ENCODE measurements at regions not wholly inside any gene's neighbourhood (a gene's known extent, or its start where the extent isn't known, plus 50 kb on each side); places are given as distances from the start of the nearest gene placed in this dataset.
A peak's percentile ranks its signal among the peaks of the same experiment; 100 is the strongest.

DNA sequence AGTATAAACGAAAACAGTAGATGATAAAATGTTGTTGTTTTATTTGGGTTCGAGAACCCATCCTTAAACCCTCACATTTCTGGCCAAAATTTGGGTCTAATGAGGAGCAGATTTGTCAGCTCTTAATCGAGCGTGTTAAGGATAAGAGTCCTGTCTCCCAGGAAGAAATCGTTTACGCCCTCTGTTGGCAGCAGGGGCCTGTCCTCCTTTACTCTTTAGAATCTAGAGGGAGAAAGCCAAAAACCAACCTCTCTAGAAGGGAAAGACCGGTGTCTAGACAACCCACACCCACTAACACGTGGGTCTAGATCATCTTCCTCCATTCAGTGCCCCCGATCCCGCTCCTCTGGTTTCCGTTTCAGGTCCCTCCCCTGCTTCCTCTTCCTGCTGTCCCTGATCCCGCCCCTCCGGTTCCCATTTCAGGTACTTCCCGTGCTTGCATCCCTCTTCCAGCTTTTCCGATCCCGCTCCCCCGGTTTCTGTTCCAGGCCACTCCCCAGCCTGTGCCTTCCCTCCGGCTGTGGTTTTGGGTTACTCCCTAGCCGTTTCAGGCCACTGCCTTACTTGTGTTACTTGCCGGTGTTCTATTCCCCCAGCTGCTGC is 339.1 kb downstream of the PAPSS1 start:
- TF ChIP-seq ZNF274 (IDR thresholded peaks at IDR 0.05; ENCODE audit: borderline replicate concordance, low read depth, low read length), result no peak
- POLR2A ChIA-PET, result no interaction called here

DNA sequence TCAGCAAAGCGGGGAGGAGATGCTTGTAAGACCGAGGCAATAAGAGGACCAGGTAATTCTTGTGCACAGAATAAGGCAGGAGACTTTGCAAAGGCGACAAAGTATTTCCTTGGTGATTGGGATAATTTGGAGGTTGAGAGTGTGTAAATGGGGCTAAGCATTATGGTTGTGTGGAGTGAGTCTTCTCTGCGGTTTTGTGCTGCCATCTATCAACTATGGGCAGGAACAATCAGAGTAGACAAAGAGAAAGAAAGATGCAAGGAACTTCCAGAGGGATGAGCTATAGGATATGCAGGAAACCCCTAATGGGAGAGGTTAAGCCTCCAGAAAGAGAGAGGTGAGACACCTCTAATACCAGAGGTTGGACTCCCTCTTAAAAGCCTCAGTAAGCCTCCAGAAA is 339.8 kb downstream of the PAPSS1 start:
- ATAC-seq (no peak), FAIRE-seq (no peak), DNase-seq (ENCODE audit: extremely low read depth in 1 of 4, low spot score in 3 of 4) (no peak)
- no TSS peak for BruUV-seq (replicated peaks)
- Histone ChIP-seq H3K9me1 (ENCODE audit: control insufficient read depth, insufficient read depth, low read length) (no peaks in the 10 kb centered on the region), H3K4me1 (replicated peaks in 1 of 2; ENCODE audit: control insufficient read depth in 2 of 2, insufficient read depth in 2 of 2, low read length in 2 of 2) (no peaks in the 10 kb centered on the region), H4K20me1 (replicated peaks; ENCODE audit: control insufficient read depth, insufficient read depth, low read length) (no peaks in the 10 kb centered on the region), H3K27ac (ENCODE audit: extremely low read depth, low read depth, low read length) (no peak overlapping the region), H2AFZ (ENCODE audit: low read depth, low read length) (no peak overlapping the region), H3K79me2 (ENCODE audit: control insufficient read depth, insufficient read depth, low read length) (no peaks in the 10 kb centered on the region), H3K4me3 (no peak overlapping the region), H3K9ac (ENCODE audit: insufficient read depth in 1 of 2, low read depth in 2 of 2, low read length in 2 of 2) (no peak overlapping the region), H3K27me3 (ENCODE audit: control insufficient read depth in 2 of 2, insufficient read depth in 2 of 2, low read length in 2 of 2) (no peaks in the 10 kb centered on the region), H3K36me3 (ENCODE audit: control insufficient read depth, insufficient read depth, low read length) (no peaks in the 10 kb centered on the region), H3K4me2 (ENCODE audit: insufficient read depth, low read length) (no peak overlapping the region), H3K9me3 (replicated peaks; ENCODE audit: control insufficient read depth, insufficient read depth, low read depth, low read length) (no peaks in the 10 kb centered on the region)
- in situ Hi-C loops (cut with MboI), result no loop called here
- POLR2A ChIA-PET, result no interaction called here
- WGBS (ENCODE audit: insufficient coverage, low coverage, missing lambda C conversion rate), result 3% methylated on average over 4 of the region's 4 CpGs
- intact Hi-C loops (cut with micrococcal nuclease), result no loop called here
- CTCF ChIA-PET (ENCODE audit: low intra/inter-chr PET ratio), result no interaction called here
- no peak for TF ChIP-seq KAT2B (IDR thresholded peaks at IDR 0.05; ENCODE audit: low read depth, low read length)
- TF ChIP-seq, protein P1, sequence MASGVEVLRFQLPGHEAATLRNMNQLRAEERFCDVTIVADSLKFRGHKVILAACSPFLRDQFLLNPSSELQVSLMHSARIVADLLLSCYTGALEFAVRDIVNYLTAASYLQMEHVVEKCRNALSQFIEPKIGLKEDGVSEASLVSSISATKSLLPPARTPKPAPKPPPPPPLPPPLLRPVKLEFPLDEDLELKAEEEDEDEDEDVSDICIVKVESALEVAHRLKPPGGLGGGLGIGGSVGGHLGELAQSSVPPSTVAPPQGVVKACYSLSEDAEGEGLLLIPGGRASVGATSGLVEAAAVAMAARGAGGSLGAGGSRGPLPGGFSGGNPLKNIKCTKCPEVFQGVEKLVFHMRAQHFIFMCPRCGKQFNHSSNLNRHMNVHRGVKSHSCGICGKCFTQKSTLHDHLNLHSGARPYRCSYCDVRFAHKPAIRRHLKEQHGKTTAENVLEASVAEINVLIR (CRISPR knock-in tag; IDR thresholded peaks at IDR 0.05), result no peak
- no peak for TF ChIP-seq SOX6 (IDR thresholded peaks at IDR 0.05)
- TF ChIP-seq KDM1A (IDR thresholded peaks at IDR 0.05), result no peak
- no peak for TF ChIP-seq HDAC1 (IDR thresholded peaks at IDR 0.05)
- no peak for TF ChIP-seq TCFL5 (CRISPR knock-in tag; conservative IDR thresholded peaks at IDR 0.05)
- TF ChIP-seq, protein P2, sequence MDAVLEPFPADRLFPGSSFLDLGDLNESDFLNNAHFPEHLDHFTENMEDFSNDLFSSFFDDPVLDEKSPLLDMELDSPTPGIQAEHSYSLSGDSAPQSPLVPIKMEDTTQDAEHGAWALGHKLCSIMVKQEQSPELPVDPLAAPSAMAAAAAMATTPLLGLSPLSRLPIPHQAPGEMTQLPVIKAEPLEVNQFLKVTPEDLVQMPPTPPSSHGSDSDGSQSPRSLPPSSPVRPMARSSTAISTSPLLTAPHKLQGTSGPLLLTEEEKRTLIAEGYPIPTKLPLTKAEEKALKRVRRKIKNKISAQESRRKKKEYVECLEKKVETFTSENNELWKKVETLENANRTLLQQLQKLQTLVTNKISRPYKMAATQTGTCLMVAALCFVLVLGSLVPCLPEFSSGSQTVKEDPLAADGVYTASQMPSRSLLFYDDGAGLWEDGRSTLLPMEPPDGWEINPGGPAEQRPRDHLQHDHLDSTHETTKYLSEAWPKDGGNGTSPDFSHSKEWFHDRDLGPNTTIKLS (IDR thresholded peaks at IDR 0.05; ENCODE audit: borderline replicate concordance, low read depth), result no peak

More for the DNA sequence above, 339.1 kb downstream of the PAPSS1 start:
- BruUV-seq (replicated peaks), result no TSS peak
- Histone ChIP-seq H3K36me3 (ENCODE audit: control insufficient read depth, insufficient read depth, low read length) (no peaks in the 10 kb centered on the region), H3K9ac (ENCODE audit: insufficient read depth in 1 of 2, low read depth in 2 of 2, low read length in 2 of 2) (no peak overlapping the region), H3K4me1 (replicated peaks in 1 of 2; ENCODE audit: control insufficient read depth in 2 of 2, insufficient read depth in 2 of 2, low read length in 2 of 2) (no peaks in the 10 kb centered on the region), H3K27ac (ENCODE audit: extremely low read depth, low read depth, low read length) (no peak overlapping the region), H3K9me3 (replicated peaks; ENCODE audit: control insufficient read depth, insufficient read depth, low read depth, low read length) (no peaks in the 10 kb centered on the region), H3K4me2 (ENCODE audit: insufficient read depth, low read length) (no peak overlapping the region), H4K20me1 (replicated peaks; ENCODE audit: control insufficient read depth, insufficient read depth, low read length) (no peaks in the 10 kb centered on the region), H3K9me1 (ENCODE audit: control insufficient read depth, insufficient read depth, low read length) (no peaks in the 10 kb centered on the region), H3K4me3 (no peak overlapping the region), H3K27me3 (ENCODE audit: control insufficient read depth in 2 of 2, insufficient read depth in 2 of 2, low read length in 2 of 2) (no peaks in the 10 kb centered on the region), H2AFZ (ENCODE audit: low read depth, low read length) (0 out of 2 replicates have a peak overlapping the region, but pooled peaks have one; percentile 24), H3K79me2 (ENCODE audit: control insufficient read depth, insufficient read depth, low read length) (no peaks in the 10 kb centered on the region)
- no peak for ATAC-seq
- 3% methylated on average over 16 of the region's 20 CpGs for WGBS (ENCODE audit: insufficient coverage, low coverage, missing lambda C conversion rate)
- intact Hi-C loops (cut with micrococcal nuclease), result no loop called here
- DNase-seq (ENCODE audit: extremely low read depth in 1 of 4, low spot score in 3 of 4), result peak in 1 of 4 experiments; percentile 4
- CTCF ChIA-PET (ENCODE audit: low intra/inter-chr PET ratio), result no interaction called here
- FAIRE-seq, result no peak
- in situ Hi-C loops (cut with MboI), result no loop called here

All from K562 (cell line).